T1000 (cell line): ENCODE measurements at regions not wholly inside any gene's neighbourhood (a gene's known extent, or its start where the extent isn't known, plus 50 kb on each side); places are given as distances from the start of the nearest gene placed in this dataset.
"Not testable (repeated sequence)": the region's sequence is repeated elsewhere in the genome, so short reads cannot be mapped to it uniquely, and the experiment has no call there.

Source experiments
- DNase-seq: peaks from one replicate; lab custom pipeline; 2025; ENCODE audit warnings: mixed read lengths; lab: John Stamatoyannopoulos, UW

- no peak for DNase-seq
These were observed 197.1 kb downstream of the BCL11A start for GRCh38 chr2:60356346-60356745.

DNA sequence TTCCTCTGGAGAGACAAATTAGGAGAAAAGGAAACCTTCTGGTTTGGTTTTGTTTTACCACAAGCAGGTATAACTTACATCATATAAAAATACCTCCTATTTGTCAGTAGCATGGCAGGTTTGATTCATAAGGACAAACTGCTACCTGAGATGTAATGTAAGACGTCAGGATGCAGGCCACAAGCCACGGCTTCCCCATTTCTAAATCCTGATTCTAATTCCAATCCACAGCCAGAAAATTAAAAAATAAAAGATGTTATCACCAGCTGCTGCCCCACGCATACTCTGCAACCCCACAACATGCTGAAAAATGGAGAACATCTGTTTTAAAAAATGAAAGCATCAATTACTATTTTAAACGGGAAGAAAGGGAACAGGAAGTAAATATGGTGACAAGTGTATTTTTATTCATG, 197.6 kb downstream of the BCL11A start:
- no peak for DNase-seq

- DNase-seq: no peak
These were observed 198.7 kb downstream of the BCL11A start for GRCh38 chr2:60354713-60355112.

GRCh38 chr2:60353863-60354262, 199.6 kb downstream of the BCL11A start:
- no peak for DNase-seq

- DNase-seq: no peak
These were observed 200.1 kb downstream of the BCL11A start for GRCh38 chr2:60353406-60353800.

DNA sequence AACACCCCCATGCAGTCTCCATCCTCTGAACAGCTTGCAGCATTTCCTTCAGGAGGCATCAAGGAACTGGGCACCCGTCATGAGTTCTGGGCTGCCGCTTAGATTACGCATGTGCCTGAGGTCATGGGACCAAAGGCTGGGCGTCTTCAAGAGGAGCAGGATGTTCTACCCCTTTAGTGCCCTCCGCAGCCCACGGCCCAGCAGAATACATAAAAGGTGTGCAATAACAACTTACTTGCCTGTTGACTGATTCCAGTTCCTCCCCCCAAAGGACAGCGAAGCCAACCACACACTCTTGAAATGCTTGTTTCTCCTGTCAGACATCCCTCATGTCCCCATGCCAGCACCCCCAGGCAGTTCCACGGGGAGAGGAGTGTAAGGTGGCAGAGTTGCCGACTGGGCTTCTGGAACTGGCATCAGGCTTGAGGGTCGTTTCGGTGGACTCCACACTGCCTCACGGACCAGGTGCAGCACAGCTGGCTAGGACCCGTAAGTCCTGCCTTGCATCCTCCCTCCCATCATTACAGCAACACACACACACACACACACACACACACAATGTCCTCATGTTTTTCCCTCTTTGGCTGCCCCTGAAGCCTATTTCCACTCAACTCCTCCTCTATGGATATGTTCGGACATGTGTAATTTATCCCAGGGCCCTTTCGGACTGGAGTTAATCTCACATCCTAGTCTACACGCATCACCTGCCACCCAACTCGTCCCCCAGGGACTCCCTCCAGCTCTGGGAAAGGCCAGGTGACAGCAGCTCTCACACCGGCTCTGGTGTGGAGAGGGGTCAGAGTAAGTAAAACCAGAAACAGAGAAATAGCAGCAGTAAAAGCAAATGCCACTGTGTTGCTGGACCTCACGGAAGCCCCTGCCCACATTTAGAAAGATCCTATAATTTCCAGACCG, 200.7 kb downstream of the BCL11A start:
- DNase-seq: no peak

GRCh38 chr2:60351802-60352201, 201.7 kb downstream of the BCL11A start:
- no peak for DNase-seq

DNA sequence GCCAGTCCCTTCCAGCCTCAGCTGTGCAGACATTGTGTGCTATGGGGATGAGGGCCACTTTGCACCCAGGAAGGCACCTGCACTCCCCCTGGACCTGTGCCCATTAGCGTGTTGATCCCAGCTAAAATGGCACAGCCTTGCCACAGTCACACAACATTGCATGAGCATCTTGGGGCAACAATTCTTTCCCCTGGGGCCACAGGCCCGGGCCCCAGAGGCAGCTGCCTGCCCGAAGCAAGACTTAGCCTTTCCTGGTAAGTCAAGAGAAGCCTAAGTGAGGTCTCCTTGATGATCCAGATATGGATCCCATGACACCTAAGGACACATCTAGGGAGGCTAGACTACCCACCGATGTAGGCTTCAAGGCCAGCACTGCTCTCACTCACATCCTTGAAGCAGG, 202.1 kb downstream of the BCL11A start:
- no peak for DNase-seq

GRCh38 chr2:60350791-60351190, 202.7 kb downstream of the BCL11A start:
- DNase-seq: no peak

DNA sequence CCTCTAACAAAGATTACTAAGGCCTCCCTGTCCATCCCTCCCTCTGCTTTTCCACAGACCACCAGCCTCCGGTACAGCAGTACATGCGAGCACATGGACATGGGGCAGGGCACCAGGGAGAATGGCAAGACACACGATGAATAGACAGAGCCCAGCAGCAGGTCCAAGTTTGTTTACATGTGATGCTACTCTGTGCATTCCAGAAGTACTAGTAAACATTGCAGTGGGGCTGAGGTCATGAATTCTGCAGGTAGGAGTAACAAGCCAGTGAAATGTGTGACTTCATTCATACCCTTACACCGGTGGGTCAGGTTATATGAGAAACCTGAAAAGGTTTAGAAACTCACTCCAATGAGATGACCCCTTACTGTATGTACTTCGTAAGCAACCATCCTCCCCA, 205.7 kb downstream of the BCL11A start:
- no peak for DNase-seq

DNA sequence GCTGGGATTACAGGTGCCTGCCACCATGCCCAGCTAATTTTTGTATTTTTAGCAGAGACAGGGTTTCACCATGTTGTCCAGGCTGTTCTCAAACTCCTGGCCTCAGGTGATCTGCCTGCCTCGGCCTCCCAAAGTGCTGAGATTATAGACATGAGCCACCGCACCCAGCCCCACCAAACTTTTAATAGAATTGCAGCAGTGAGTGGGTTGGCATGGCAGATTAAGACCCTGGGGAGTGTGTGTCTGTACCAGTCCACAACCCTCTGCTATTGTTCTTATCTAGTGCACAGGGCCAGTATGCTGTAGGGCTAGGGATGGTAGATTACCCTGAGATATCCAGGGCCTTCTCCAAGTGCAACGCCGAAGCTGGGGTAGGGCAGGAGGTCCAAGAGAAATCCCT, 211.0 kb downstream of the BCL11A start:
- not testable (repeated sequence) for DNase-seq

DNA sequence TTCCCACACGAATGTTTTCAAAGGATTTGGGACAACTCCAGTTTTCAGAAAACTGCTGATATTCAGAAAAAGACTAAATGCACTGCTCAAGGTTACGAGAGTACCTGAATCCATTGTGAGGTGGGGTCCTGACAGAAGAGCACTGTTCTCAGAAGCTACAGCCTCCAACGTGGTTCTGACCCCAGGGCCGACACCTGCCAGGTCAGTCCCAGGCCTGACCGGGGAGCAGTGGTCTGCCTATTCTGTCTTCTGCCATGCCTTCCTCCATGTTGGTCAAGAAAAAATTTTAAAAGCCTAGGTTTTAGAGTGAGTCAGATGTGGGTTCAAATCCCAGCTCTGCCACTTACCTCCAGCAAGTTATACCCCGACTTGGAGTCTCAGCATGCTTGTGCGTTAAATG, 212.3 kb downstream of the BCL11A start:
- no peak for DNase-seq

DNA sequence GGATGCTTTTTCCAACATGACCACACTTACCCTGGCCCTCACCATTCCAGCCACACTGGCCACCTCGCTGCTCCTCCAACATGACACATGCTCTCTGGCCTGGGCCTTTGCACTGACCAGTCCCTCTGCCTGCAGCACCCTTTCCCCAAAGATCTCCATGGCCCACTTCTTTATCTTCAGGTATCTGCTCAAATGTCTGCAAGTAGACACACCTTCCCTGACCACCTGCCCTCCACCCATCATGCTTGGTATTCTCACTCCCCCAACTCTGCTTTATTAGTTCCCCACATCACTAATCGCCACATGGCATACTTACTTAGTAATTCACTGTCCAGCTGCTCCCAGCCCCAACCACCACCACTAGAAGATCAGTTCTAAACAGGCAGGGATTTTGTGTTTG, 214.2 kb downstream of the BCL11A start:
- DNase-seq: no peak

DNA sequence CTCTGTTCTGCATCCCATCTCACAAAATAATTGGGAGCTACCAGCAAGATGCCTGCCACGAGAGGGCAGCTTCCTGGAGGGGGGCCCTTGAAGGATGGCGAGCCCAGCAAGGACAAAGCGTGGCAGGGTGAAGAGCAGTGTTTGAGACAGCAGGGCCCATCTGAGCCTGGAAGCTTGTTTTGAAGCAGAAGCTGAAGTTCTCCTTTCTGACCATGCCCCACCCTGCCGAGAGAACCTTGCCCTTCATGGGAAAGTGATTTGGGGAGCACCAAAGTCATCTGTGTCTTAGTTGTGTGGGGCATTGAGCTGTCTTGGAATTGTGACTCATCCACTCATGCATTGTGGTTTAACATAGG, 216.3 kb downstream of the BCL11A start:
- no peak for DNase-seq

DNA sequence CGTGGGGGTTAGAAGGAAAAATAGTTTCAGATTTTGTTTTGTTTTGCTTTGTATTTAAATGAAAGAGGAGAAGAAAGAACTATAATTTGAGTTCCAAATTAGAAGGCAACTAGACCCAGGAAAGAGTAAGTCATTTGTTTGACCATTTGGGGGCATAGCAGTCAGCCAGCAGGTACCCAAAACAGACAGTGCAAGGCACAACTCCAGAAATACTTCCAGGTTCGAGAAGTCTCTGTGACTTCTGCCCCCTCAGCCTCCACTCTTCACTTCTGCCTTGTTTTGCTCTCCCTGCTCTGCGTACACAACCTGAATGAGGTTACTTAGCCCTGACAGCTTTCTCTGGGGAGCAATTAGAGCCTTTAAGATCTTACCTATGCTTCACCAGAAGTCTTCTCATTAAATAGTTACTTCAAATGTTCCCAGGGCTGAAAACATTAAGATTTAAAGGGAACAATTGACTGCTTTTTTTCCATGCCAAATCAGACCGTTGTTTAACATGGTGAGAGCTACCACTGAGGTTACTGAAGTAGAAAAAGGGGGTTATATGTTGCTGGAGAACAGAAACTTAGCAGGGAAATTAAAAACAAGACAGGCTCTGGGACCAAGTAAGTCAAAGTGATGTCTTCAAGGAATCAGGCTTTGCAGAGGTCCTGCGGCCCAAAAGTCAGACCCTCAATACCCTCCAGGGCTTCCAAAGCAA, 216.9 kb downstream of the BCL11A start:
- DNase-seq: no peak

DNA sequence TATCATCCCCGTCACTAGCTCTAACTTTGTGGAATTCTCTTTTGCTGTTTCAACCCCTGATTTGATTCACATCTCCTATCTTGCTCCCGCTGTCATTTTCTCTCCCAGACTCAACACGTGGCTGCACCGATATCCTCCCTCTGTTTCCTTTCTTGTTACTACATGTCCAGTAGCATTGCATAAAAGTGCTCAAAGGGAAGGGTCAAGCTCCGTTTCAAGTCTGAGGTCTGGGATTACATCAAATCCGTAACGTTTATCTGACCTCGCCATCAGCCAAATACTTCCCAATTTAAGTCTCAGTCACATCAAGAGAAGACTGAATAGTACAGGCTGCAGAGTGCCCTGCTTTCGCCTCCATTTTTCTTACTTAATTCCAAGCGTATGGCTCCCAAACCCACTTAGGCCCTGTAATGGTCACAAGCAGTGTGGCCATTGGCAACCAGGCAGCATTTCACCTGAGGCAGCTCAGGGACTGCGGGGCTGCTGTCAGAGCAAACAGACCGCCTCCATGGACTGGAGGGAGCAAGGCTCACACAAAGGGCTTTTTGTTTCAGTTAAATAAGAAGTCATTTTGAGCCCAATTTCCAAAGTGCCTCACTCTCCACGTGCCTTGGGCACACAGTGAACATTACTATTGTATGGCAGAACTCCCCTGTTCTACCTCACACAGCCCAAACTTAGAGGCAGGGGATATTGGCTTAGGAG, 217.8 kb downstream of the BCL11A start:
- no peak for DNase-seq

- no peak for DNase-seq
These were observed 218.8 kb downstream of the BCL11A start for GRCh38 chr2:60334610-60335009.

GRCh38 chr2:60333264-60333663, 220.2 kb downstream of the BCL11A start:
- no peak for DNase-seq

DNA sequence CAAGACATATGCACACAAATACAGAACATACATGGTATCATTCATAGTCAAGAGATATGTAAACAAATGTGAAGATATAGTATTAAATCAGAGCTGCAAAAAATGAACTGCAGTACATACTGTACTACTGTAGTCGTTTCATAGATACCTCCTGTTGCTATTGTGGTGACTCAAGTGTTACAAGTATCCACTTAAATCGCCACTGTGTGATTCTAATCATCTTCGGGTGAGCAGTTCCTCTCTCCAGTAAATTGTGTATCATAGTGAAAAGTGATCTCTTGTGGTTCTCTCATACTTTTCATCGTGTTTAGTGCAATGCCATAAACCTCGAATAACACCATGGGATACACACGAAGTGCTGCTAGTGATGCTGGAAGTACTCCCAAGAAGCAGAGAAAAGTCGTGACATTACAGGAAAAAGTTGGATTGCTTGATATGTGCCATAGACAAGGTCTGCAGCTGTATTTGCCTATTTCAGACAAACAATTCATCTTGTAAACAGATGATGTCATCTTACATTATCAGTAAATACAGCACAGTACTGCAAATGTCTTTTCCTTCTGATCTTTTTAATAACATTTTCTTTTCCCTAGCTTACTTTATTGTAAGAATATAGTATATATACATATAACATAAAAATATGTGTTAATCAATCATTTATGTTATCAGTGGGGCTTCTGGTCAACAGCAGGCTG, 222.2 kb downstream of the BCL11A start:
- DNase-seq: no peak

DNA sequence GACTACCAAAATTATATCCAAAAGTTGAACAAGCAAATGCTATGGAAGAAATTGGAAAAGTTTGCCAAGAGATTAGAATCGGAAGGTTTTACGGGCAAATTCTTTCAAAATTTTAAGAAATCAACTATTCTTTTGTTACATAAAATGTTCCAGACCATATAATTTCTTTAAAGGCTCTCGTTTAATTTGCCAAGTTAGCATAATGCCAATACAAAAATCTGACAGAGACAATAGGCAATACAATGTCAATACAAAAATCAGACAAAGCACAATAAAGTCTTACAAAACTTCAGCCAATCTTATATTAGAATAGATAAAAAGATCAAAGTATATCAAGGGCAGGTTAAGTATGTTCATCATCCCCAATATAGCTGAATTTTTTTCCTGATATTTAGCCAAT, 224.2 kb downstream of the BCL11A start:
- no peak for DNase-seq

DNA sequence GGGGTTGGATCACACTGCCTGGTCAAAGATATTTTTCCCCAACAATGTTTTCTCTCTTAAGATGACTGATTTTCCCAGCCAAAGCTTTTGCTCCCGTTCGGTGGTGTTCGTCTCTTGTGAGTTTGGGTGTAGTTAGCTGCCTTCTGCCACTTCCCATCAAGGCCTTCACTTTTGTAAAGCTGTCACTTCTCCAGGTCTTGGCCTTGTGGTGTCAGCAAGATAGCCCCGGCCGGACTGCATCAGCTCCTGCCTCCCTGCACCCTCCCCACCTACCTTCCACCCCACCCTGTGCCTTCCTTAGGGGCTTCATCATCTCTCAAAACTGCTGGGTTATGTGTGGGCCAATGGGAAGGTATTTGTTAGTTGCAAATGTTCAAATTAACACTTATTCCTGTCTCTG, 228.9 kb downstream of the BCL11A start:
- no peak for DNase-seq

DNA sequence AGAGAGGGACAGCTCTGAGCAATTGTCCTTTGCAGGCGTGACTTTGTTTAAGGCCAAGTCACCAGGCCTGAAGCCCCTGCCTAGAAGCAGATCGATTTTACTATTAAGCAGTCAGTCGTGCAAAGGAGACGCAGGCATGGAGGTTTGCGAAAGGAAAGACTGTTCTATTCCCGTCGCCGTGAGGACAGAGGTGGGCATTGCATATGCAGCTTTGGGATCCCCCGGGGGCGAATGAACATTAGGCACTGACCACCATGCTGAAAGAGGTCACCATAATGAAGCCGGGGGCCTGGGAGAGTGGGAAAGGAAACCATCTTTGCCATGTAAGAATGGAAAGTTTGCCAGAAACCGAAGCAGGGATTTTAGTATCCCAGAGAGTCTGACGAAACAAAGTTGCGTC, 231.6 kb downstream of the BCL11A start:
- no peak for DNase-seq
